AG04450 (cell line): ENCODE measurements at regions not wholly inside any gene's neighbourhood (a gene's known extent, or its start where the extent isn't known, plus 50 kb on each side); places are given as distances from the start of the nearest gene placed in this dataset.
"Not testable (repeated sequence)": the region's sequence is repeated elsewhere in the genome, so short reads cannot be mapped to it uniquely, and the experiment has no call there.

Experiments used
- CTCF ChIA-PET: fragments of 300-600, 350-600 bp; formaldehyde crosslinking; extraction: SDS; loops from one replicate; lab custom pipeline; 2022; ENCODE audit warnings: antibody characterized with exemption, inconsistent platforms; lab: Charles Lee
- POLR2A ChIA-PET: fragments of 350-600 bp; formaldehyde crosslinking; extraction: SDS; loops from one replicate; lab custom pipeline; 2021; ENCODE audit warnings: antibody characterized with exemption, inconsistent platforms; lab: Yijun Ruan, JAX
- DNase-seq: peaks from one replicate; pipeline ENCODE4 v3.0.0-alpha.2; 2011; ENCODE audit warnings: low read depth, low spot score
- H3K27ac ChIP-seq: one replicate; pipeline ENCODE4 v1.5.1; 2012; ENCODE audit warnings: low read depth, low read length, control low read depth
- H3K27me3 ChIP-seq: one replicate; pipeline ENCODE4 v1.6.0; 2012; ENCODE audit warnings: low read length; ENCODE audit not compliant: control insufficient read depth, insufficient read depth
- H3K4me3 ChIP-seq: 2 replicates; pipeline ENCODE4 v1.5.1; 2011; ENCODE audit warnings: mild to moderate bottlenecking, low read depth, low read length, control low read depth
- H3K9me3 ChIP-seq: 2 replicates; pipeline ENCODE4 v1.5.1; 2012; ENCODE audit warnings: low read length; ENCODE audit not compliant: control insufficient read depth, insufficient read depth
- TF ChIP-seq, protein P1 (sequence below): IDR thresholded peaks from 2 replicates; pipeline ENCODE4 v1.5.1; 2011; ENCODE audit warnings: low read depth, low read length, control low read depth, inconsistent platforms

DNA sequence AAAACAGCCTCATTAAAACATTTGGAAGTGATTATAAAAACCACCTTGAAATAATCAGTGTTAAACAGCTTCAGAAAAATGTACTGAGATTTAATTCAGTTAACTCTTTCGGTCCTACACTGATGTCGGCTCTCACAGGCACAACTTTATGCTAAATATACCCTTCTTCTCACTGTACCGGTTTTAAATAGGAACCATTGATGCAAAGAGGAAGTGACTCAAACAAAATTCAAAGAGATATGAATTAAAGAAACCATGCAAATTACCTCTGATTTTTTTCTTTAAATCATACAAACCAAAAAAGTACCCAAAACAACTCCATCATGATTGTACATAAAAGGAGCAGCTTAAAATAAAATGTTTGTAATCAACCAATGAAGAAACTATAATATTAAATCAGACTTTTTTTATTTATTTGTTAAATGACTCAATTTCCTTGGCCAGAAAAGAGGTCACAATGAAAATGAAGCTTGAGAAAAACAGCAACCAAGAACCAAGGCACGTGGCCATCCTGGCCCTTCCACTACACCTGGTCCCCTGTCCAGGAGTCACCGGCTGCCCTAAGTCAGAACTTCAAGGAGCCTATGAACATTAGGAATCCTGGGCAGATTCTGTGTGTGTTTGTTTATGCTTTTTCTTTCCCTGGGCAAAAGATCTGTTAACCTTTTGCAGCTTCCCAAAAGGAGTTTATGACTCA lies 73.0 kb upstream of the CABCOCO1 start:
- no peak for DNase-seq
- no peaks in the 10 kb centered on the region for H3K9me3 ChIP-seq
- no peak overlapping the region for H3K4me3 ChIP-seq
- CTCF ChIA-PET = interaction anchor here (0.7 to 1.5 kb wide), 2 partner anchors 17 to 162 kb away, joined by 3 read pairs; no protein-coding TSS in a partner anchor
- H3K27me3 ChIP-seq = no peaks in the 10 kb centered on the region
- POLR2A ChIA-PET = interaction anchor here (0.6 kb wide), 1 partner anchor 40 kb away, joined by 3 read pairs; no protein-coding TSS in a partner anchor
- TF ChIP-seq, protein P1, sequence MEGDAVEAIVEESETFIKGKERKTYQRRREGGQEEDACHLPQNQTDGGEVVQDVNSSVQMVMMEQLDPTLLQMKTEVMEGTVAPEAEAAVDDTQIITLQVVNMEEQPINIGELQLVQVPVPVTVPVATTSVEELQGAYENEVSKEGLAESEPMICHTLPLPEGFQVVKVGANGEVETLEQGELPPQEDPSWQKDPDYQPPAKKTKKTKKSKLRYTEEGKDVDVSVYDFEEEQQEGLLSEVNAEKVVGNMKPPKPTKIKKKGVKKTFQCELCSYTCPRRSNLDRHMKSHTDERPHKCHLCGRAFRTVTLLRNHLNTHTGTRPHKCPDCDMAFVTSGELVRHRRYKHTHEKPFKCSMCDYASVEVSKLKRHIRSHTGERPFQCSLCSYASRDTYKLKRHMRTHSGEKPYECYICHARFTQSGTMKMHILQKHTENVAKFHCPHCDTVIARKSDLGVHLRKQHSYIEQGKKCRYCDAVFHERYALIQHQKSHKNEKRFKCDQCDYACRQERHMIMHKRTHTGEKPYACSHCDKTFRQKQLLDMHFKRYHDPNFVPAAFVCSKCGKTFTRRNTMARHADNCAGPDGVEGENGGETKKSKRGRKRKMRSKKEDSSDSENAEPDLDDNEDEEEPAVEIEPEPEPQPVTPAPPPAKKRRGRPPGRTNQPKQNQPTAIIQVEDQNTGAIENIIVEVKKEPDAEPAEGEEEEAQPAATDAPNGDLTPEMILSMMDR = no peak
- H3K27ac ChIP-seq = no peak overlapping the region

DNA sequence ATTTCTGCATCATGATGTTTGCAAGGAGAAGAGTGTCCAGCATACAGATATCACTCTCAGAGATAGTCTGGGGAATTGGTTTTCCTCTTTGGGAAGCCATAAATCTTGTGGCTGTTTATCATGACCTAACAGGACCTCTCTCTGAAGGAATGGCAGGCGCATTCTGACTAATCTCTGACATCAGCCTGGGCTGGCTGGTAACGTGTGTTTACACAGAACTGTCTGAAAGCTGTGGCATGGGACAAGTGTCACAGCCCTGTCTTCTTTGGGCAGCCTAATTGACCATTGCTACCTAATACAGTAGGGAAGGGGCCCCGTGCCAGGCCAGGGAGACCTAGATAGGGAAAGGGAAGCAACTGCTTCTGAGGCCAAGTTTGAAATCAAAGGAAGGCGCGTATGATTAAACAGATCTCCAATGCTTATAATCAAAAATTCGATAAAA lies 73.9 kb upstream of the CABCOCO1 start:
- POLR2A ChIA-PET = no interaction called here
- no peak overlapping the region for H3K4me3 ChIP-seq
- no peaks in the 10 kb centered on the region for H3K27me3 ChIP-seq
- H3K27ac ChIP-seq = no peak overlapping the region
- TF ChIP-seq, protein P1 = no peak
- DNase-seq = no peak
- CTCF ChIA-PET = interaction anchor here (1.5 kb wide), 1 partner anchor 18 kb away, joined by 3 read pairs; no protein-coding TSS in a partner anchor
- H3K9me3 ChIP-seq = no peaks in the 10 kb centered on the region

DNA sequence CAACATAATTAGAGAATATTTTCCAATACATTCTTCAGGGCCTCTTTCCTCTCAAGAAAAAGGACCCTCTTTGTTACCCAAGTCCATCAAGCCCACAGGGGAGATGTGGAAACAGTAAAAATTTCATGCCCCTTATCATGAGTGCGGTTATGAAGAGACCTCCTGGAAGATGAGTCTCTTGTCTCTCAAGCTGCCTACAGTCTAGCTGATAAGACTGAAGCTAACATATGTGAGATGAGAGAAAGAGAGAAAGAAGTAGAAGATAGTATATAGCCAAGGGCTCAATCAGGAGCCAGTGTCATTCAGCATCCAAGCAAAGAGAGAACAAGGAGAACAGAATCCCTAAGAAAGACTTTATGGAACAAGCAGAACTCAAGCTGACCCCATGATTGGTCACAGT lies 75.9 kb upstream of the CABCOCO1 start:
- Histone ChIP-seq H3K4me3 (no peak overlapping the region), H3K9me3 (no peaks in the 10 kb centered on the region), H3K27ac (no peak overlapping the region), H3K27me3 (no peaks in the 10 kb centered on the region)
- CTCF ChIA-PET = no interaction called here
- DNase-seq = no peak
- TF ChIP-seq, protein P1 = no peak
- POLR2A ChIA-PET = no interaction called here

DNA sequence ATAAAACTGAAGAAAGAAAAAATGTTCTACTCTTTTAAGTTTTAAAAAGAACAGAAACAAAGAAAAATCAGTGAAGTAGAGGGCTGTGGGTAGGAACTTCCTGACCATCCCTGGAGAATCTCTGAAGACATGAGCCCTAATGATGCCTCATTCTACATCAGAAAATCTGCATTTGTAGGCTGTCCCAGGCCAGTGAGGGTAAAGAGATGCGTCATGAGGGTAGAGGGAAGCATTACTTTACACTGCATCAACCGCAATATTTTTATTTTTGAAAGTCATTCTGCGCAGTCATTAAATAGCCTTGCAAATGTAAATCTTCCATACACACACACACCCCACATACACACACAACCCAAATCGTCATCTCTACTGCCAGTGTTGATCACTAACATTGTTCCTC lies 82.1 kb upstream of the CABCOCO1 start:
- H3K27me3 ChIP-seq = no peaks in the 10 kb centered on the region
- no peak for DNase-seq
- no peak overlapping the region for H3K4me3 ChIP-seq
- ChIA-PET CTCF (interaction anchor here (0.6 kb wide), 1 partner anchor 468 kb away, joined by 4 read pairs; no protein-coding TSS in a partner anchor), POLR2A (no interaction called here)
- H3K27ac ChIP-seq = no peak overlapping the region
- no peaks in the 10 kb centered on the region for H3K9me3 ChIP-seq
- TF ChIP-seq, protein P1 = no peak

DNA sequence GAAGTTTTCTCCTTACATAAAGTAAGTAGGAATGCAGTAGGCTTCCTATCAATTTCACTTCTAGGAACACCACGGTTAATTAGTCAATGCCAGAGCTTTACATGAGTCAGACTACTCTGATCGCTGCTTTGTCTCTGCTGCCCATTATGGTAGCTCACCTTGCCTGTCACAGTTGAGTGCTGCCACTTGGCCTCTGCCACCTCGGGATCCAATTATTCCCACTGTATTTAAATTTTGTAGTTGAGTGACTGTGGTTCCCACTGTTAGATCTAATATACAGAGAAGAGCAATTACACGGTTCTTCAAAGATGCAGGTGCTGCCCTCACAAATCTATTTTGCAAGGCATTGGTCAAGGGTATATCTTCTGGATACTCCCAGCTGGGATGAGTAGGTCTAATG lies 92.5 kb upstream of the CABCOCO1 start:
- H3K27ac ChIP-seq, POLR2A ChIA-PET, DNase-seq, CTCF ChIA-PET, H3K9me3 ChIP-seq, H3K27me3 ChIP-seq, H3K4me3 ChIP-seq: not testable (repeated sequence)
